HCT116 (cell line): ENCODE measurements at regions not wholly inside any gene's neighbourhood (a gene's known extent, or its start where the extent isn't known, plus 50 kb on each side); places are given as distances from the start of the nearest gene placed in this dataset.

Experiments
- ATAC-seq: fragments of 200-7000 bp; cut with Tn5 transposase; 2 replicates; pipeline ENCODE4 v1.9.1; 2020; ENCODE audit warnings: mild to moderate bottlenecking, moderate library complexity
- BruUV-seq: library from RNA; stranded (reverse); fragments of 400-500 nt; replicated peaks from 2 replicates; lab custom pipeline; 2021; lab: Mats Ljungman, UMichigan
- CTCF ChIA-PET: fragments of 300-600 bp; sonication (Branson Sonifier 250); formaldehyde crosslinking; loops from one replicate; lab custom pipeline; 2021; ENCODE audit warnings: antibody characterized with exemption; lab: Charles Lee
- POLR2A ChIA-PET: fragments of 300-600, 350-600 bp; sonication (Branson Sonifier 250); formaldehyde crosslinking; loops from one replicate; lab custom pipeline; 2021; ENCODE audit warnings: antibody characterized with exemption; lab: Charles Lee
- RAD21 ChIA-PET, 2 experiments: fragments of 300-600 bp; sonication (Branson Sonifier 250); formaldehyde crosslinking; loops; one replicate each; lab custom pipeline; 2023; ENCODE audit warnings: low total read pairs in 2 of 2; ENCODE audit not compliant: uncharacterized antibody in 2 of 2, unreplicated experiment in 2 of 2, low non-redundant PET in 1 of 2; lab: Charles Lee
- DNase-seq: peaks from one replicate; pipeline ENCODE4 v3.0.0-alpha.2; 2010; ENCODE audit warnings: low read depth, low spot score
- H2AFZ ChIP-seq: fragments of 200-600 bp; shearing (Covaris generic), sonication (generic); 2 replicates; pipeline ENCODE4 v1.6.1; 2017; ENCODE audit warnings: low read depth, mixed run types, mixed read lengths, antibody characterized with exemption, low read length; ENCODE audit not compliant: poor library complexity, severe bottlenecking
- H3K27ac ChIP-seq: 2 replicates; pipeline ENCODE4 v1.5.1; 2012; ENCODE audit warnings: low read depth, low read length
- H3K27me3 ChIP-seq: fragments of 200-600 bp; sonication (generic); 2 replicates; pipeline ENCODE4 v1.6.1; 2016; ENCODE audit warnings: mixed run types, low read length, mixed read lengths; ENCODE audit not compliant: insufficient read depth
- H3K36me3 ChIP-seq, 2 experiments: fragments of 200-500 bp in 1 of 2; fragments of 200-600 bp in 1 of 2; sonication (Bioruptor generic) in 1 of 2; sonication (generic) in 1 of 2; 2 replicates each; pipeline versions ENCODE4 v1.5.1 to v1.6.1; 2014 to 2016; ENCODE audit warnings: low read length in 2 of 2, inconsistent platforms in 1 of 2, mixed read lengths in 1 of 2, mixed run types in 1 of 2; ENCODE audit not compliant: insufficient read depth in 2 of 2, control insufficient read depth in 1 of 2
- H3K4me1 ChIP-seq, 2 experiments: fragments of 200-600 bp in 1 of 2; sonication (generic) in 1 of 2; 2 replicates each; pipeline versions ENCODE4 v1.5.1 to v1.6.1; 2012 to 2017; ENCODE audit warnings: low read length in 2 of 2, inconsistent platforms in 1 of 2, mild to moderate bottlenecking in 1 of 2, mixed read lengths in 1 of 2, mixed run types in 1 of 2, moderate library complexity in 1 of 2; ENCODE audit not compliant: insufficient read depth in 2 of 2, control insufficient read depth in 1 of 2
- H3K4me2 ChIP-seq: fragments of 200-600 bp; sonication (generic); 2 replicates; pipeline ENCODE4 v1.6.1; 2017; ENCODE audit warnings: mixed run types, low read length, mixed read lengths
- H3K4me3 ChIP-seq, 2 experiments: fragments of 200-600 bp in 1 of 2; sonication (generic) in 1 of 2; replicated peaks in 1 of 2; 2 replicates each; pipeline ENCODE4 v1.5.1; 2011 to 2016; ENCODE audit warnings: low read length in 2 of 2, control low read depth in 1 of 2, low read depth in 1 of 2, mild to moderate bottlenecking in 1 of 2, mixed read lengths in 1 of 2, mixed run types in 1 of 2
- H3K79me2 ChIP-seq: fragments of 200-600 bp; sonication (generic); 2 replicates; pipeline ENCODE4 v1.6.1; 2017; ENCODE audit warnings: mild to moderate bottlenecking, mixed run types, low read length, moderate library complexity, mixed read lengths; ENCODE audit not compliant: insufficient read depth
- H3K9ac ChIP-seq: fragments of 200-600 bp; sonication (generic); 2 replicates; pipeline ENCODE4 v1.6.1; 2016; ENCODE audit warnings: low read length, mixed read lengths
- H3K9me2 ChIP-seq: fragments of 200-600 bp; sonication (generic), shearing (Covaris generic); 2 replicates; pipeline ENCODE4 v1.6.1; 2017; ENCODE audit warnings: mixed run types, mild to moderate bottlenecking, moderate library complexity; ENCODE audit not compliant: insufficient read depth
- H3K9me3 ChIP-seq, 2 experiments: fragments of 200-500 bp in 1 of 2; fragments of 200-600 bp in 1 of 2; sonication (Bioruptor generic) in 1 of 2; sonication (generic) in 1 of 2; 2 replicates each; pipeline ENCODE4 v1.6.1; 2014 to 2017; ENCODE audit warnings: low read length in 2 of 2, mixed read lengths in 2 of 2, inconsistent platforms in 1 of 2, low read depth in 1 of 2, mild to moderate bottlenecking in 1 of 2, mixed run types in 1 of 2, moderate library complexity in 1 of 2; ENCODE audit not compliant: control insufficient read depth in 1 of 2, insufficient read depth in 1 of 2
- H4K20me1 ChIP-seq: fragments of 200-600 bp; sonication (generic), shearing (Covaris generic); 2 replicates; pipeline ENCODE4 v1.6.1; 2017; ENCODE audit warnings: mixed run types, mild to moderate bottlenecking, moderate library complexity; ENCODE audit not compliant: insufficient read depth
- CBX3 ChIP-seq: IDR thresholded peaks from 2 replicates; pipeline ENCODE4 v1.6.1; 2012; ENCODE audit warnings: low read depth
- CEBPB ChIP-seq: IDR thresholded peaks from 2 replicates; pipeline ENCODE4 v1.6.1; 2012; ENCODE audit warnings: low read depth
- CTCF ChIP-seq, 3 experiments: fragments of 200-600 bp in 1 of 3; sonication (generic) in 1 of 3; IDR thresholded peaks in 2 of 3; conservative IDR thresholded peaks in 1 of 3; 2 replicates each; pipeline ENCODE4 v1.5.1; 2012 to 2017; ENCODE audit warnings: low read depth in 2 of 3, low read length in 2 of 3, antibody characterized with exemption in 1 of 3, borderline replicate concordance in 1 of 3, control low read depth in 1 of 3, mild to moderate bottlenecking in 1 of 3, mixed read lengths in 1 of 3, mixed run types in 1 of 3, moderate library complexity in 1 of 3; ENCODE audit not compliant: insufficient read depth in 1 of 3
- EGR1 ChIP-seq: IDR thresholded peaks from 2 replicates; pipeline ENCODE4 v1.6.1; 2012; ENCODE audit warnings: low read depth
- EZH2 ChIP-seq: fragments of 200-600 bp; sonication (generic); IDR thresholded peaks from 2 replicates; pipeline ENCODE4 v1.6.1; 2017; ENCODE audit warnings: antibody characterized with exemption, mixed run types
- EZH2phosphoT487 ChIP-seq: fragments of 200-600 bp; IDR thresholded peaks from 2 replicates; pipeline ENCODE4 v1.6.1; 2018; ENCODE audit warnings: antibody characterized with exemption, borderline replicate concordance
- FOSL1 ChIP-seq: IDR thresholded peaks from 2 replicates; pipeline ENCODE4 v1.6.1; 2012; ENCODE audit warnings: low read depth
- POLR2AphosphoS5 ChIP-seq: IDR thresholded peaks from 2 replicates; pipeline ENCODE4 v1.6.1; 2011; ENCODE audit warnings: mild to moderate bottlenecking, low read depth, low read length, moderate library complexity
- RAD21 ChIP-seq: IDR thresholded peaks from 2 replicates; pipeline ENCODE4 v1.6.1; 2012; ENCODE audit warnings: low read depth, mild to moderate bottlenecking
- TCF7L2 ChIP-seq: IDR thresholded peaks from 2 replicates; pipeline ENCODE4 v1.7.0; 2011; ENCODE audit warnings: borderline replicate concordance, inconsistent platforms; ENCODE audit not compliant: insufficient read depth, insufficient read length; ENCODE audit errors: extremely low read depth
- ZNF274 ChIP-seq: fragments of 200-500 bp; sonication (Bioruptor generic); IDR thresholded peaks from 2 replicates; pipeline ENCODE4 v1.6.1; 2014; ENCODE audit warnings: mild to moderate bottlenecking, low read depth, low read length, inconsistent platforms
- intact Hi-C: fragments of 100-400 bp; cut with micrococcal nuclease; formaldehyde crosslinking; loops from 2 replicates; pipeline ENCODE4 v1.10.0; 2022

- CTCF ChIA-PET = no interaction called here
- H3K27me3 ChIP-seq = no peaks in the 10 kb centered on the region
- no peaks in the 10 kb centered on the region for H3K4me1 ChIP-seq
- no peak for DNase-seq
- no peaks in the 10 kb centered on the region; a peak in 2 of 4 replicates for H3K9me3 ChIP-seq
- no peak overlapping the region for H3K9ac ChIP-seq
- H4K20me1 ChIP-seq = no peaks in the 10 kb centered on the region
- H3K79me2 ChIP-seq = no peaks in the 10 kb centered on the region
- intact Hi-C loops = no loop called here
- RAD21 ChIA-PET = no interaction called here
- no peak overlapping the region for H2AFZ ChIP-seq
- BruUV-seq = no TSS peak
- H3K36me3 ChIP-seq = no peaks in the 10 kb centered on the region
- H3K9me2 ChIP-seq = no peaks in the 10 kb centered on the region
- no peak overlapping the region for H3K4me3 ChIP-seq
- ATAC-seq = no peak
- no peak overlapping the region for H3K27ac ChIP-seq
- TF ChIP-seq CBX3 = no peak
- no peak for TF ChIP-seq RAD21
- no peak for TF ChIP-seq FOSL1
- TF ChIP-seq POLR2AphosphoS5 = no peak
- TF ChIP-seq EZH2 = no peak
- TF ChIP-seq EZH2phosphoT487 = no peak
- TF ChIP-seq CTCF (IDR thresholded peaks at IDR 0.05 in 2 of 3, conservative IDR thresholded peaks at IDR 0.05 in 1 of 3; ENCODE audit: borderline replicate concordance in 1 of 3, insufficient read depth in 1 of 3, low read depth in 2 of 3, low read length in 2 of 3) = no peak
- no peak for TF ChIP-seq EGR1
- TF ChIP-seq CEBPB = no peak
- no peak for TF ChIP-seq TCF7L2
- no peak for TF ChIP-seq ZNF274
- POLR2A ChIA-PET = no interaction called here
- H3K4me2 ChIP-seq = no peak overlapping the region
Observed at GRCh38 chr1:82921759-82922158, 1077.2 kb downstream of the TTLL7 start.
